ENCODE measurements at regions not wholly inside any gene's neighbourhood (a gene's known extent, or its start where the extent isn't known, plus 50 kb on each side); places are given as distances from the start of the nearest gene placed in this dataset.
"Not testable (repeated sequence)": the region's sequence is repeated elsewhere in the genome, so short reads cannot be mapped to it uniquely, and the experiment has no call there.

- TF ChIP-seq CTCF (conservative IDR thresholded peaks at IDR 0.05; ENCODE audit: low read depth, low read length) = no peak
- DNase-seq (ENCODE audit: low read depth) = no peak
- no peak overlapping the region for H3K4me3 ChIP-seq (ENCODE audit: low read depth, low read length)
Observed at GRCh38 chr2:207363761-207364290, 165.9 kb upstream of the CREB1 start.

GRCh38 chr2:207370646-207371045 is 159.1 kb upstream of the CREB1 start:
- no peak for DNase-seq (ENCODE audit: low read depth)
- TF ChIP-seq CTCF (conservative IDR thresholded peaks at IDR 0.05; ENCODE audit: low read depth, low read length) = no peak

GRCh38 chr2:207371877-207372276 is 157.9 kb upstream of the CREB1 start:
- TF ChIP-seq CTCF (conservative IDR thresholded peaks at IDR 0.05; ENCODE audit: low read depth, low read length) = no peak
- no peak for DNase-seq (ENCODE audit: low read depth)
- H3K4me3 ChIP-seq (ENCODE audit: low read depth, low read length) = no peak overlapping the region

More at GRCh38 chr2:207370646-207371045, 159.1 kb upstream of the CREB1 start:
- no peak overlapping the region for H3K4me3 ChIP-seq (ENCODE audit: low read depth, low read length)

GRCh38 chr2:207372483-207372882 is 157.3 kb upstream of the CREB1 start:
- TF ChIP-seq CTCF (conservative IDR thresholded peaks at IDR 0.05; ENCODE audit: low read depth, low read length) = no peak
- no peak overlapping the region for H3K4me3 ChIP-seq (ENCODE audit: low read depth, low read length)
- no peak for DNase-seq (ENCODE audit: low read depth)

GRCh38 chr2:207375207-207375875 is 154.4 kb upstream of the CREB1 start:
- TF ChIP-seq CTCF (conservative IDR thresholded peaks at IDR 0.05; ENCODE audit: low read depth, low read length) = no peak
- no peak for DNase-seq (ENCODE audit: low read depth)
- no peak overlapping the region for H3K4me3 ChIP-seq (ENCODE audit: low read depth, low read length)

- not testable (repeated sequence) for H3K4me3 ChIP-seq (ENCODE audit: low read depth, low read length); DNase-seq (ENCODE audit: low read depth)
Observed at GRCh38 chr2:207378620-207379019, 151.1 kb upstream of the CREB1 start.

GRCh38 chr2:207385076-207385475 is 144.7 kb upstream of the CREB1 start:
- no peak overlapping the region for H3K4me3 ChIP-seq (ENCODE audit: low read depth, low read length)
- no peak for TF ChIP-seq CTCF (conservative IDR thresholded peaks at IDR 0.05; ENCODE audit: low read depth, low read length)
- DNase-seq (ENCODE audit: low read depth) = peak; percentile 38
